ENCODE measurements at regions not wholly inside any gene's neighbourhood (a gene's known extent, or its start where the extent isn't known, plus 50 kb on each side); places are given as distances from the start of the nearest gene placed in this dataset.

DNA sequence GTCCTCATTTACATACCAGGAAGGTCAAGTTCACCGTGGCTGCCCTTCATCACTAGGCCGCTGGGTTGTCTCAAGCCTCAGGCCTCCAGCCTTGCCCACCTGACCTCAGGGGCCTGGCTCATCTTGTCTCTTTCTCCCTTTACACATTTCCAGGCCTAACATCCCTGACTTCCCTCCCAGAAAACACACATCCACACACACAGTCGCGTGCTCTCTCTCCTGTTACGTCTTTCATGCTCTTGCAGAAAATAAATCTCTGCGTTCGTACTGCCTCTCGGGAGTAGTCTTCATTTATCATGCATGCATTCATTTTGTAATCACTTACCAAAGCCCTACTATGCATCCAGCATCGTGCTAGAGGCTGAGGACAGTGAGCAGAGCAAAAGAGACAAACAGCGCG is 220.0 kb upstream of the PWP1 start:
- TF ChIP-seq, protein P1, sequence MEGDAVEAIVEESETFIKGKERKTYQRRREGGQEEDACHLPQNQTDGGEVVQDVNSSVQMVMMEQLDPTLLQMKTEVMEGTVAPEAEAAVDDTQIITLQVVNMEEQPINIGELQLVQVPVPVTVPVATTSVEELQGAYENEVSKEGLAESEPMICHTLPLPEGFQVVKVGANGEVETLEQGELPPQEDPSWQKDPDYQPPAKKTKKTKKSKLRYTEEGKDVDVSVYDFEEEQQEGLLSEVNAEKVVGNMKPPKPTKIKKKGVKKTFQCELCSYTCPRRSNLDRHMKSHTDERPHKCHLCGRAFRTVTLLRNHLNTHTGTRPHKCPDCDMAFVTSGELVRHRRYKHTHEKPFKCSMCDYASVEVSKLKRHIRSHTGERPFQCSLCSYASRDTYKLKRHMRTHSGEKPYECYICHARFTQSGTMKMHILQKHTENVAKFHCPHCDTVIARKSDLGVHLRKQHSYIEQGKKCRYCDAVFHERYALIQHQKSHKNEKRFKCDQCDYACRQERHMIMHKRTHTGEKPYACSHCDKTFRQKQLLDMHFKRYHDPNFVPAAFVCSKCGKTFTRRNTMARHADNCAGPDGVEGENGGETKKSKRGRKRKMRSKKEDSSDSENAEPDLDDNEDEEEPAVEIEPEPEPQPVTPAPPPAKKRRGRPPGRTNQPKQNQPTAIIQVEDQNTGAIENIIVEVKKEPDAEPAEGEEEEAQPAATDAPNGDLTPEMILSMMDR (conservative IDR thresholded peaks at IDR 0.05) = no peak
- TF ChIP-seq ZFX (IDR thresholded peaks at IDR 0.05) = no peak
